ENCODE measurements at regions not wholly inside any gene's neighbourhood (a gene's known extent, or its start where the extent isn't known, plus 50 kb on each side); places are given as distances from the start of the nearest gene placed in this dataset.

DNA sequence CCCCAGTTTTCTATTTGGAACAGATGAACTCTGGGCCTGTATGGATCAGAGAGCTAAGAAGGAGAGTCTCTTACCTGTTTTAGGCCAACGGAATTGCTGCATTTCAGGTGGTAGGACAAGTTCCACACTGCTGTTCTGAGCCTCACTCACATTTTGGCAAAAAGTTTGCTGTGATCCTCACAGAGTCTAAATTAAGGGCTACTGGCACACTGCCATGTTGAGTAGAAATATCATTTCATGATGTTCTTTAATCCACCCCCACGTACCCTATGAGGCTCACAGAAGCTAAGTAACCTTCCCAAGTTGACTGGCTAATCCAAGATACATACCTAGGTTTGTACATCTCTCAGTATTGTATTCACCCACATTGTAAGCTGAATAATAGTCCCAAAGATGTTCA lies 447.2 kb downstream of the INHBA start:
- TF ChIP-seq RARB (CRISPR knock-in tag; IDR thresholded peaks at IDR 0.05) (no peak), RAD21 (conservative IDR thresholded peaks at IDR 0.05 in 1 of 2, IDR thresholded peaks at IDR 0.05 in 1 of 2) (no peak), RFX5 (IDR thresholded peaks at IDR 0.05) (no peak), CHD2 (IDR thresholded peaks at IDR 0.05; ENCODE audit: low read length, partially characterized antibody) (no peak)
- TF ChIP-seq, protein P1, sequence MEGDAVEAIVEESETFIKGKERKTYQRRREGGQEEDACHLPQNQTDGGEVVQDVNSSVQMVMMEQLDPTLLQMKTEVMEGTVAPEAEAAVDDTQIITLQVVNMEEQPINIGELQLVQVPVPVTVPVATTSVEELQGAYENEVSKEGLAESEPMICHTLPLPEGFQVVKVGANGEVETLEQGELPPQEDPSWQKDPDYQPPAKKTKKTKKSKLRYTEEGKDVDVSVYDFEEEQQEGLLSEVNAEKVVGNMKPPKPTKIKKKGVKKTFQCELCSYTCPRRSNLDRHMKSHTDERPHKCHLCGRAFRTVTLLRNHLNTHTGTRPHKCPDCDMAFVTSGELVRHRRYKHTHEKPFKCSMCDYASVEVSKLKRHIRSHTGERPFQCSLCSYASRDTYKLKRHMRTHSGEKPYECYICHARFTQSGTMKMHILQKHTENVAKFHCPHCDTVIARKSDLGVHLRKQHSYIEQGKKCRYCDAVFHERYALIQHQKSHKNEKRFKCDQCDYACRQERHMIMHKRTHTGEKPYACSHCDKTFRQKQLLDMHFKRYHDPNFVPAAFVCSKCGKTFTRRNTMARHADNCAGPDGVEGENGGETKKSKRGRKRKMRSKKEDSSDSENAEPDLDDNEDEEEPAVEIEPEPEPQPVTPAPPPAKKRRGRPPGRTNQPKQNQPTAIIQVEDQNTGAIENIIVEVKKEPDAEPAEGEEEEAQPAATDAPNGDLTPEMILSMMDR (IDR thresholded peaks at IDR 0.05) = no peak
- TF ChIP-seq, protein P2, sequence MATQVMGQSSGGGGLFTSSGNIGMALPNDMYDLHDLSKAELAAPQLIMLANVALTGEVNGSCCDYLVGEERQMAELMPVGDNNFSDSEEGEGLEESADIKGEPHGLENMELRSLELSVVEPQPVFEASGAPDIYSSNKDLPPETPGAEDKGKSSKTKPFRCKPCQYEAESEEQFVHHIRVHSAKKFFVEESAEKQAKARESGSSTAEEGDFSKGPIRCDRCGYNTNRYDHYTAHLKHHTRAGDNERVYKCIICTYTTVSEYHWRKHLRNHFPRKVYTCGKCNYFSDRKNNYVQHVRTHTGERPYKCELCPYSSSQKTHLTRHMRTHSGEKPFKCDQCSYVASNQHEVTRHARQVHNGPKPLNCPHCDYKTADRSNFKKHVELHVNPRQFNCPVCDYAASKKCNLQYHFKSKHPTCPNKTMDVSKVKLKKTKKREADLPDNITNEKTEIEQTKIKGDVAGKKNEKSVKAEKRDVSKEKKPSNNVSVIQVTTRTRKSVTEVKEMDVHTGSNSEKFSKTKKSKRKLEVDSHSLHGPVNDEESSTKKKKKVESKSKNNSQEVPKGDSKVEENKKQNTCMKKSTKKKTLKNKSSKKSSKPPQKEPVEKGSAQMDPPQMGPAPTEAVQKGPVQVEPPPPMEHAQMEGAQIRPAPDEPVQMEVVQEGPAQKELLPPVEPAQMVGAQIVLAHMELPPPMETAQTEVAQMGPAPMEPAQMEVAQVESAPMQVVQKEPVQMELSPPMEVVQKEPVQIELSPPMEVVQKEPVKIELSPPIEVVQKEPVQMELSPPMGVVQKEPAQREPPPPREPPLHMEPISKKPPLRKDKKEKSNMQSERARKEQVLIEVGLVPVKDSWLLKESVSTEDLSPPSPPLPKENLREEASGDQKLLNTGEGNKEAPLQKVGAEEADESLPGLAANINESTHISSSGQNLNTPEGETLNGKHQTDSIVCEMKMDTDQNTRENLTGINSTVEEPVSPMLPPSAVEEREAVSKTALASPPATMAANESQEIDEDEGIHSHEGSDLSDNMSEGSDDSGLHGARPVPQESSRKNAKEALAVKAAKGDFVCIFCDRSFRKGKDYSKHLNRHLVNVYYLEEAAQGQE (IDR thresholded peaks at IDR 0.05) = no peak
- TF ChIP-seq, protein P3, sequence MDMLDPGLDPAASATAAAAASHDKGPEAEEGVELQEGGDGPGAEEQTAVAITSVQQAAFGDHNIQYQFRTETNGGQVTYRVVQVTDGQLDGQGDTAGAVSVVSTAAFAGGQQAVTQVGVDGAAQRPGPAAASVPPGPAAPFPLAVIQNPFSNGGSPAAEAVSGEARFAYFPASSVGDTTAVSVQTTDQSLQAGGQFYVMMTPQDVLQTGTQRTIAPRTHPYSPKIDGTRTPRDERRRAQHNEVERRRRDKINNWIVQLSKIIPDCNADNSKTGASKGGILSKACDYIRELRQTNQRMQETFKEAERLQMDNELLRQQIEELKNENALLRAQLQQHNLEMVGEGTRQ (IDR thresholded peaks at IDR 0.05) = no peak

Measured in A549 (cell line).